Erythroblast (primary cell): ENCODE measurements at regions not wholly inside any gene's neighbourhood (a gene's known extent, or its start where the extent isn't known, plus 50 kb on each side); places are given as distances from the start of the nearest gene placed in this dataset.

ENCODE experiments used
- GATA1 ChIP-seq: IDR thresholded peaks from 2 replicates; pipeline ENCODE4 v1.6.1; 2011; ENCODE audit warnings: low read depth, mild to moderate bottlenecking, control low read depth, low read length, moderate library complexity
- POLR2A ChIP-seq: IDR thresholded peaks from 2 replicates; pipeline ENCODE4 v1.6.1; 2011; ENCODE audit warnings: mild to moderate bottlenecking, low read length

DNA sequence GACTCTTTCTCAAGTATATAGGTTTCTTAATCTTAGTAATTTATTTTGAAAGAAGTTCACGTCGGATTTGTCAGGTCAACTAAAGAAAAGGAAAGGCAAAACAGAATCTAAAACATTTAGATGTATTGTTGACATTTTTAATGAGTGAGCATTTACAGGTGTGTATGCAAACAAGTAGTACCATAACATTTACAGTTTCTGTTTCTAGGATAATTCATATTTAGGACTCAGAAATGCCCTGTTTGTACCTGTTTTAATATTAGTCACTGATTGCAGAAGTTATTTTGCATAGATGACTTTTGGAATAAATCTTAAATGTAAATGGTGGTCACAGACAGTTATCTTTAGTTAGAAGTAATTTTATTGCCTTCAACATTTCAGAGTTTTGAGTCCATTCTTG, 151.3 kb upstream of the NUDT6 start:
- TF ChIP-seq POLR2A (no peak), GATA1 (no peak)
